ENCODE measurements at regions not wholly inside any gene's neighbourhood (a gene's known extent, or its start where the extent isn't known, plus 50 kb on each side); places are given as distances from the start of the nearest gene placed in this dataset.

DNA sequence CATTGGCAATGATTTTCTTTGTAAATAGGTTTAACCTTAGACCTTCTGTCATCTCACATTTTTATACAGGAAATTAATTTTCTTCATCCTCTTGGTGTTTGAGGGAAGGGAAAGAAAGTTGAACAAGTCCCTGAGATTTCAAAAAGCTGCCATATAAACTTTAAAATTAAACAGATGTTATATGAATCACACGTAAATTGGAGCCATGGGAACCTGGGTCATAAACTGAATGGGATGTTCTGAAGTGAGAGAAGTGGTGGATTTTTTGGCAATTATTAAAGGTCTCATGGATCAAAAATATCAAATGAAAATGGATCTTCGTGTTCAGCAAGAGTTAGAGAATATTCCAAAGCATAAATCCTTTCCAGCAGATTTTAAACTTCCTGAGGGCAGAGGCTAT is 242.2 kb downstream of the DMRT2 start:
- TF ChIP-seq, protein P1, sequence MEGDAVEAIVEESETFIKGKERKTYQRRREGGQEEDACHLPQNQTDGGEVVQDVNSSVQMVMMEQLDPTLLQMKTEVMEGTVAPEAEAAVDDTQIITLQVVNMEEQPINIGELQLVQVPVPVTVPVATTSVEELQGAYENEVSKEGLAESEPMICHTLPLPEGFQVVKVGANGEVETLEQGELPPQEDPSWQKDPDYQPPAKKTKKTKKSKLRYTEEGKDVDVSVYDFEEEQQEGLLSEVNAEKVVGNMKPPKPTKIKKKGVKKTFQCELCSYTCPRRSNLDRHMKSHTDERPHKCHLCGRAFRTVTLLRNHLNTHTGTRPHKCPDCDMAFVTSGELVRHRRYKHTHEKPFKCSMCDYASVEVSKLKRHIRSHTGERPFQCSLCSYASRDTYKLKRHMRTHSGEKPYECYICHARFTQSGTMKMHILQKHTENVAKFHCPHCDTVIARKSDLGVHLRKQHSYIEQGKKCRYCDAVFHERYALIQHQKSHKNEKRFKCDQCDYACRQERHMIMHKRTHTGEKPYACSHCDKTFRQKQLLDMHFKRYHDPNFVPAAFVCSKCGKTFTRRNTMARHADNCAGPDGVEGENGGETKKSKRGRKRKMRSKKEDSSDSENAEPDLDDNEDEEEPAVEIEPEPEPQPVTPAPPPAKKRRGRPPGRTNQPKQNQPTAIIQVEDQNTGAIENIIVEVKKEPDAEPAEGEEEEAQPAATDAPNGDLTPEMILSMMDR (IDR thresholded peaks at IDR 0.05): no peak
- Histone ChIP-seq H3K36me3 (no peaks in the 10 kb centered on the region), H3K27ac (no peak overlapping the region), H3K4me3 (no peak overlapping the region), H3K27me3 (no peaks in the 10 kb centered on the region), H3K9me3 (no peaks in the 10 kb centered on the region), H3K4me1 (no peaks in the 10 kb centered on the region)
- FAIRE-seq (no peak), ATAC-seq (no peak), DNase-seq (no peak)
- WGBS, 2 donors: 36 to 51% methylated on average over 2 of the region's 2 CpGs
- intact Hi-C loops (cut with DNase I): no loop called here

DNA sequence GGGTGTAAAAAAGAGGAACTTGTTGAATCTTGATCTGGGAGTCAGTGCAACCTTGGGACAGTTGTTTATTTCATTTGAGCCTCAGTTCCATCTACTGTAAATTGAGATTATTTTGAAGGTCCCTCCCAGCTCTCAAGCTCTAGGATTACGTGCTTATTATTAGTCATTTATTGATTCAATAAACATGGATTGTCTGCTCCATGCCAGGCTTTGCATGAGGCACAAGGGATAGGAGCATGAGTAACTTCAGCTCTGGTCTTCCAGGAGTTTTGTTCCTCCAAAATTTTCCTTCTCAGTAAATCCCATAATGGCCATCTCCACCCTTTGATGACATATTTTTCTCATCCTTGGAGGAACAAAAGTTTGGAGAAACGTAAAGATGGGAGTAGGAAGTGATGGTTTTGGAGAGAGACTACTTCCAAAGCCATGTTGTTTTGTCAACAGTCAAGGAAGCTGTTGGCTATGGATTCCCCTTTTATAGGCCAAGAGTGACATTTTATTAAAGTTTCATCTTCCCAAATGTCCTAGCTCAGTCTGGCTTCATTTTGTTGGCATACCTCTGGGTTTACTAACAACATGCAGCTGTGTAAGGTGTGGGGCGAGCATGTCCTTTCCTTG is 244.6 kb downstream of the DMRT2 start:
- no peaks in the 10 kb centered on the region for H3K27me3 ChIP-seq
- no peaks in the 10 kb centered on the region for H3K36me3 ChIP-seq
- WGBS, 2 donors: 40 to 56% methylated on average over 3 of the region's 3 CpGs
- TF ChIP-seq, protein P1 (IDR thresholded peaks at IDR 0.05): no peak
- DNase-seq (no peak), FAIRE-seq (no peak), ATAC-seq (no peak)
- no peaks in the 10 kb centered on the region for H3K9me3 ChIP-seq
- H3K27ac ChIP-seq: no peak overlapping the region
- H3K4me3 ChIP-seq: no peak overlapping the region
- H3K4me1 ChIP-seq: no peaks in the 10 kb centered on the region
- intact Hi-C loops (cut with DNase I): no loop called here

DNA sequence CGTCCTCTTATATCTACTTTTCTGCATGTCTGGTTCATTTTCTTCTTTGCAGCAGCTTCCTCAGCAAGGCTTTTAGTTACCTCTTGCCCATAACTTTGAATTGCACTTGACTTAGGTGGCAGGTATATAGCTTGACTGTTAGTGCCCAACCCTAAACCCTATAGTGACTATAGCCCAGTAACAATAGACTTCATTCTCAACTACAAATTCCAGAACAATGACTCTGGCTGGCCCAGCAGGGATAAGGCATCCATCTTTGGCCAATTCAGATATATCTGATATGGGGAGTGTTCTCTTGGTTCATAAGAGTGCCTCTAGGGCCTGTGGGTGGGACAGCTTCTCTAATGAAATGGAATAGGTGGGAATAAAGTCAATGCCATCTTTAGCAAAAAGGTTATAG is 246.2 kb downstream of the DMRT2 start:
- FAIRE-seq: no peak

DNA sequence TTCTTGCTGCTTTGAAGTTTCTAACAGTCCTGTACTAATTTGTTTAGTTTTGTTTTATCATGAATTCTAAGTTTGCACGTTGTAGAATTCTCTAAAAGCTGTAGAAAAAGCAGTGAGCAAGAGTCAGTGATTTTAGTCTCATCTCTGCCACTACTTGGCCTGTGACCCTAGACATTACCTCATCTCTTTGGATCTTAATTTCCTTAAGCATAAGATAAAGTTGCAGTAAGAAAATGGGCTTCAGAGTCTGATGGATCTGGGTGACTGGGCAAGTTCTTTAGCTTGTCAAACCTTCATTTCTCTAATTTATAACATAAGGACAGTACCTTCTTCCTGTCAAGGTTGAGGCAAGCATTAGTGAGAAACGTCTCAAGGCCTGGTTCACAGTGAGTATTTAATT is 247.9 kb downstream of the DMRT2 start:
- intact Hi-C loops (cut with DNase I): no loop called here
- H3K9me3 ChIP-seq: no peaks in the 10 kb centered on the region
- peak in 1 of 4 donors; percentile 35 for ATAC-seq
- no peak overlapping the region for H3K27ac ChIP-seq
- no peaks in the 10 kb centered on the region for H3K4me1 ChIP-seq
- no peak for DNase-seq
- no peak for FAIRE-seq
- no peak overlapping the region for H3K4me3 ChIP-seq
- 11 to 22% methylated on average over 2 of the region's 2 CpGs for WGBS, 2 donors
- TF ChIP-seq, protein P1 (IDR thresholded peaks at IDR 0.05): no peak
- no peaks in the 10 kb centered on the region for H3K36me3 ChIP-seq
- no peaks in the 10 kb centered on the region for H3K27me3 ChIP-seq

More for the DNA sequence above, 246.2 kb downstream of the DMRT2 start:
- WGBS, 2 donors: 69 to 73% methylated on average over 1 of the region's 1 CpG
- no peaks in the 10 kb centered on the region for H3K27me3 ChIP-seq
- no peaks in the 10 kb centered on the region for H3K4me1 ChIP-seq
- no peaks in the 10 kb centered on the region for H3K9me3 ChIP-seq
- TF ChIP-seq, protein P1 (IDR thresholded peaks at IDR 0.05): no peak
- H3K4me3 ChIP-seq: no peak overlapping the region
- DNase-seq: no peak
- intact Hi-C loops (cut with DNase I): no loop called here
- ATAC-seq: no peak
- H3K27ac ChIP-seq: no peak overlapping the region
- no peaks in the 10 kb centered on the region for H3K36me3 ChIP-seq

DNA sequence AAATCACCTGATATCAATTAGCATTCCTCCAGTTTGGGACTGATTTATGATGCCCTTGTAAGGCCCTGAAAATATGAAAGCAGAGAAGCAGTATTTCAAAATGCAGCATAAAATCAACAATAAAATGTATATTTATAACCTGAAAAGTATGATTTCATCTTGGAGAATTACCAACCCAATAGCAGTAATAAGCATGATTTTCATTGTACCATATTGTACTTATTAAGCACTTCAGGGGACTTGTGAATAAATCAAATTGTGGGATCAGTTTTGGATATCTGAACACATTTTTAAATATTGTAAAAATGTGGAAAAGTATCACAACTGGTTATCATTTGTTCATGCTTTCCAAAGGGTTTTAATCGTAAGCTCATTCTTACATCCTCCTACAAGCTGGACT is 250.8 kb downstream of the DMRT2 start:
- Histone ChIP-seq H3K36me3 (no peaks in the 10 kb centered on the region), H3K27me3 (no peaks in the 10 kb centered on the region), H3K4me3 (no peak overlapping the region), H3K9me3 (no peaks in the 10 kb centered on the region), H3K4me1 (no peaks in the 10 kb centered on the region), H3K27ac (no peak overlapping the region)
- no peak for FAIRE-seq
- no peak for ATAC-seq
- 0% methylated on average over 1 of the region's 1 CpG for WGBS, 2 donors
- TF ChIP-seq, protein P1 (IDR thresholded peaks at IDR 0.05): no peak
- no peak for DNase-seq
- intact Hi-C loops (cut with DNase I): no loop called here

Measured in pancreas (tissue), 10 donors.